ENCODE measurements at regions not wholly inside any gene's neighbourhood (a gene's known extent, or its start where the extent isn't known, plus 50 kb on each side); places are given as distances from the start of the nearest gene placed in this dataset.

DNA sequence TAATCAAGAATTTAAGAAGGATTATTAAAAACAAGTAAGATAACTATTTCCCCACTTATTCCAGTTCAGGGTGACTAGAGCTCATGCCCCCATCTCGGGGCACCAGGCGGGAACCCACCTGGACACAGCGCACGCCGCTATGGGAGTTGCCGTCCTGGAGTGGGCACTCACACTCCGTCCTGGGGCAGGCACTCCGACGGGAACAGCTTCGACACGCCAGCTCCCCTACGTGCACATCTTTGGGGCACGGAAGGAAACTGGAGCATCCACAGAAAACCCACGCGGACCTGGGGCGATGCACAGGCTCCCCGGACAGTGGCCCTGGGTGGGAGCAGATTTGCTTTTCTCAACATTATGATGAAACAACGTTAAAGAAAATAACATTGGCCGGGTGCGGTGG, 52.0 kb upstream of the GATA5 start:
- CTCF ChIA-PET, result no interaction called here
- intact Hi-C loops (cut with micrococcal nuclease; ENCODE audit: unreplicated experiment), result no loop called here
- no peaks in the 10 kb centered on the region for H3K79me2 ChIP-seq (ENCODE audit: control insufficient read depth, insufficient read depth, low read length)

More for the DNA sequence above, 52.0 kb upstream of the GATA5 start:
- in situ Hi-C loops (cut with MboI), result no loop called here
- DNase-seq (ENCODE audit: low read depth, low spot score), result no peak
- ChIA-PET SMC1A (ENCODE audit: uncharacterized antibody, unreplicated experiment) (no interaction called here), RAD21 (ENCODE audit: unreplicated experiment) (no interaction called here), POLR2A (no interaction called here)
- Histone ChIP-seq H3K4me1 (ENCODE audit: control insufficient read depth, insufficient read depth, low read length) (no peaks in the 10 kb centered on the region), H3K27ac (ENCODE audit: control insufficient read depth, insufficient read depth) (no peak overlapping the region), H4K20me1 (ENCODE audit: control insufficient read depth, insufficient read depth) (no peaks in the 10 kb centered on the region), H3K27me3 (replicated peaks in 1 of 2; ENCODE audit: control insufficient read depth in 2 of 2, insufficient read depth in 2 of 2, low read length in 1 of 2) (peaks cover 1 to 7% of the 10 kb centered on the region in 2 experiments; a peak in 3 of 4 replicates), H3K9me3 (replicated peaks; ENCODE audit: control insufficient read depth, insufficient read depth, low read length) (no peaks in the 10 kb centered on the region), H3K4me2 (ENCODE audit: control insufficient read depth, insufficient read depth) (no peak overlapping the region), H2AFZ (ENCODE audit: control insufficient read depth, low read depth, low read length) (no peak overlapping the region), H3K4me3 (no peak overlapping the region), H3K36me3 (ENCODE audit: control insufficient read depth in 2 of 2, insufficient read depth in 2 of 2, low read length in 1 of 2) (no peaks in the 10 kb centered on the region), H3K9ac (ENCODE audit: control insufficient read depth, insufficient read depth, low read length) (no peak overlapping the region)
- FAIRE-seq, result no peak
- no peak for ATAC-seq
- TF ChIP-seq, protein P1, sequence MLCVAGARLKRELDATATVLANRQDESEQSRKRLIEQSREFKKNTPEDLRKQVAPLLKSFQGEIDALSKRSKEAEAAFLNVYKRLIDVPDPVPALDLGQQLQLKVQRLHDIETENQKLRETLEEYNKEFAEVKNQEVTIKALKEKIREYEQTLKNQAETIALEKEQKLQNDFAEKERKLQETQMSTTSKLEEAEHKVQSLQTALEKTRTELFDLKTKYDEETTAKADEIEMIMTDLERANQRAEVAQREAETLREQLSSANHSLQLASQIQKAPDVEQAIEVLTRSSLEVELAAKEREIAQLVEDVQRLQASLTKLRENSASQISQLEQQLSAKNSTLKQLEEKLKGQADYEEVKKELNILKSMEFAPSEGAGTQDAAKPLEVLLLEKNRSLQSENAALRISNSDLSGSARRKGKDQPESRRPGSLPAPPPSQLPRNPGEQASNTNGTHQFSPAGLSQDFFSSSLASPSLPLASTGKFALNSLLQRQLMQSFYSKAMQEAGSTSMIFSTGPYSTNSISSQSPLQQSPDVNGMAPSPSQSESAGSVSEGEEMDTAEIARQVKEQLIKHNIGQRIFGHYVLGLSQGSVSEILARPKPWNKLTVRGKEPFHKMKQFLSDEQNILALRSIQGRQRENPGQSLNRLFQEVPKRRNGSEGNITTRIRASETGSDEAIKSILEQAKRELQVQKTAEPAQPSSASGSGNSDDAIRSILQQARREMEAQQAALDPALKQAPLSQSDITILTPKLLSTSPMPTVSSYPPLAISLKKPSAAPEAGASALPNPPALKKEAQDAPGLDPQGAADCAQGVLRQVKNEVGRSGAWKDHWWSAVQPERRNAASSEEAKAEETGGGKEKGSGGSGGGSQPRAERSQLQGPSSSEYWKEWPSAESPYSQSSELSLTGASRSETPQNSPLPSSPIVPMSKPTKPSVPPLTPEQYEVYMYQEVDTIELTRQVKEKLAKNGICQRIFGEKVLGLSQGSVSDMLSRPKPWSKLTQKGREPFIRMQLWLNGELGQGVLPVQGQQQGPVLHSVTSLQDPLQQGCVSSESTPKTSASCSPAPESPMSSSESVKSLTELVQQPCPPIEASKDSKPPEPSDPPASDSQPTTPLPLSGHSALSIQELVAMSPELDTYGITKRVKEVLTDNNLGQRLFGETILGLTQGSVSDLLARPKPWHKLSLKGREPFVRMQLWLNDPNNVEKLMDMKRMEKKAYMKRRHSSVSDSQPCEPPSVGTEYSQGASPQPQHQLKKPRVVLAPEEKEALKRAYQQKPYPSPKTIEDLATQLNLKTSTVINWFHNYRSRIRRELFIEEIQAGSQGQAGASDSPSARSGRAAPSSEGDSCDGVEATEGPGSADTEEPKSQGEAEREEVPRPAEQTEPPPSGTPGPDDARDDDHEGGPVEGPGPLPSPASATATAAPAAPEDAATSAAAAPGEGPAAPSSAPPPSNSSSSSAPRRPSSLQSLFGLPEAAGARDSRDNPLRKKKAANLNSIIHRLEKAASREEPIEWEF (IDR thresholded peaks at IDR 0.05; ENCODE audit: insufficient replicate concordance, low read depth, low read length), result no peak
- no peak for TF ChIP-seq GATAD2B (conservative IDR thresholded peaks at IDR 0.05; ENCODE audit: low read depth)
- BruUV-seq (replicated peaks), result no TSS peak
- WGBS (ENCODE audit: insufficient coverage, insufficient replicate concordance, low lambda C conversion rate, missing lambda C conversion rate), result 74% methylated on average over 20 of the region's 20 CpGs

Data from GM12878 (cell line).